OCI-LY1 (cell line): ENCODE measurements at regions not wholly inside any gene's neighbourhood (a gene's known extent, or its start where the extent isn't known, plus 50 kb on each side); places are given as distances from the start of the nearest gene placed in this dataset.

ENCODE experiments used
- H2AFZ ChIP-seq: fragments of 200-600 bp; sonication (generic), shearing (Covaris generic); 2 replicates; pipeline ENCODE4 v1.6.0; 2014; ENCODE audit warnings: antibody characterized with exemption, mild to moderate bottlenecking, low read length
- H3F3A ChIP-seq: fragments of 200-600 bp; sonication (generic), shearing (Covaris generic); 2 replicates; pipeline ENCODE4 v1.6.0; 2014; ENCODE audit warnings: mild to moderate bottlenecking, antibody characterized with exemption, low read length, moderate library complexity; ENCODE audit not compliant: insufficient read depth
- H3K27ac ChIP-seq: fragments of 200-600 bp; sonication (generic); 2 replicates; pipeline ENCODE4 v1.5.1; 2014; ENCODE audit warnings: low read length, mixed run types, mild to moderate bottlenecking, low read depth; ENCODE audit not compliant: poor library complexity, severe bottlenecking
- H3K27me3 ChIP-seq: fragments of 200-600 bp; sonication (generic); 2 replicates; pipeline ENCODE4 v1.6.0; 2014; ENCODE audit warnings: antibody characterized with exemption, mild to moderate bottlenecking, low read length, moderate library complexity; ENCODE audit not compliant: insufficient read depth
- H3K36me3 ChIP-seq: fragments of 200-600 bp; sonication (generic); 2 replicates; pipeline ENCODE4 v1.6.1; 2014; ENCODE audit warnings: mild to moderate bottlenecking, antibody characterized with exemption, low read length, moderate library complexity, mixed read lengths; ENCODE audit not compliant: insufficient read depth
- H3K4me1 ChIP-seq: fragments of 200-600 bp; sonication (generic); 2 replicates; pipeline ENCODE4 v1.5.1; 2014; ENCODE audit warnings: mild to moderate bottlenecking, low read length, moderate library complexity; ENCODE audit not compliant: insufficient read depth, severe bottlenecking
- H3K4me2 ChIP-seq: fragments of 200-600 bp; sonication (generic), shearing (Covaris generic); 2 replicates; pipeline ENCODE4 v1.6.1; 2014; ENCODE audit warnings: low read length
- H3K4me3 ChIP-seq: fragments of 200-600 bp; sonication (generic); 2 replicates; pipeline ENCODE4 v1.5.1; 2014; ENCODE audit warnings: low read length, low read depth, mild to moderate bottlenecking, mixed read lengths; ENCODE audit not compliant: poor library complexity, severe bottlenecking
- H3K79me2 ChIP-seq: fragments of 200-600 bp; shearing (Covaris generic); 2 replicates; pipeline ENCODE4 v1.6.1; 2016; ENCODE audit warnings: mixed run types, low read length, mixed read lengths; ENCODE audit not compliant: insufficient read depth
- H3K9ac ChIP-seq: fragments of 200-600 bp; sonication (generic), shearing (Covaris generic); 2 replicates; pipeline ENCODE4 v1.6.1; 2014; ENCODE audit warnings: mild to moderate bottlenecking, low read length, mixed read lengths
- H3K9me2 ChIP-seq: fragments of 200-600 bp; sonication (generic), shearing (Covaris generic); 2 replicates; pipeline ENCODE4 v1.6.1; 2014; ENCODE audit warnings: low read depth, mild to moderate bottlenecking, low read length, mixed read lengths
- H3K9me3 ChIP-seq: fragments of 200-600 bp; shearing (Covaris generic); 2 replicates; pipeline ENCODE4 v1.6.1; 2014; ENCODE audit warnings: low read length, mixed read lengths
- H4K20me1 ChIP-seq: fragments of 200-600 bp; sonication (generic), shearing (Covaris generic); 2 replicates; pipeline ENCODE4 v1.6.0; 2016; ENCODE audit warnings: mild to moderate bottlenecking, low read length; ENCODE audit not compliant: insufficient read depth
- EZH2 ChIP-seq: fragments of 200-600 bp; sonication (generic), shearing (Covaris generic); IDR thresholded peaks from 2 replicates; pipeline ENCODE4 v1.8.0; 2017; ENCODE audit warnings: borderline replicate concordance, mixed run types, mild to moderate bottlenecking, antibody characterized with exemption, low read length, moderate library complexity, mixed read lengths
- TF ChIP-seq, protein P1 (sequence below): fragments of 200-600 bp; sonication (generic), shearing (Covaris generic); IDR thresholded peaks from 2 replicates; pipeline ENCODE4 v1.5.1; 2017; ENCODE audit warnings: mild to moderate bottlenecking, antibody characterized with exemption, low read length, moderate library complexity, mixed read lengths

DNA sequence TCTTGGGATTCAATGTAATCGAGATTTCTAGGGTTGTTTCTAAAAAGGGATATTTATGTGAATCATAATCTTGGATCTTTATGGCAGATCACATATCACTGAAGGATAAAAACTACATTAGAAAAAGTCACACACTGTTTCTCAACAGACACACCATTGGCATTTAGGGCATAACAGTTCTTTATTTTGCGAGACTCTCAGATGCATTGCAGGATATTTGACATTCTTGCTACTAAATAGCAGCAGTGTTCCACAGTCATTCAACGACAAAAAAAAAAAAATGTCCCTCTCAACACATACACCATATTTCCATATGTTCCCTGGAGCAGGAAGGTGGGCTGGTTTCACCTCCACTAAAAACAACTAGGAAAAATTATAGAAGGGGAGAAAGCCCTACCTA lies 243.4 kb upstream of the PCDH18 start:
- no peaks in the 10 kb centered on the region for H3K9me3 ChIP-seq
- H4K20me1 ChIP-seq = no peaks in the 10 kb centered on the region
- H2AFZ ChIP-seq = no peak overlapping the region
- H3K4me3 ChIP-seq = no peak overlapping the region
- no peaks in the 10 kb centered on the region for H3F3A ChIP-seq
- TF ChIP-seq, protein P1, sequence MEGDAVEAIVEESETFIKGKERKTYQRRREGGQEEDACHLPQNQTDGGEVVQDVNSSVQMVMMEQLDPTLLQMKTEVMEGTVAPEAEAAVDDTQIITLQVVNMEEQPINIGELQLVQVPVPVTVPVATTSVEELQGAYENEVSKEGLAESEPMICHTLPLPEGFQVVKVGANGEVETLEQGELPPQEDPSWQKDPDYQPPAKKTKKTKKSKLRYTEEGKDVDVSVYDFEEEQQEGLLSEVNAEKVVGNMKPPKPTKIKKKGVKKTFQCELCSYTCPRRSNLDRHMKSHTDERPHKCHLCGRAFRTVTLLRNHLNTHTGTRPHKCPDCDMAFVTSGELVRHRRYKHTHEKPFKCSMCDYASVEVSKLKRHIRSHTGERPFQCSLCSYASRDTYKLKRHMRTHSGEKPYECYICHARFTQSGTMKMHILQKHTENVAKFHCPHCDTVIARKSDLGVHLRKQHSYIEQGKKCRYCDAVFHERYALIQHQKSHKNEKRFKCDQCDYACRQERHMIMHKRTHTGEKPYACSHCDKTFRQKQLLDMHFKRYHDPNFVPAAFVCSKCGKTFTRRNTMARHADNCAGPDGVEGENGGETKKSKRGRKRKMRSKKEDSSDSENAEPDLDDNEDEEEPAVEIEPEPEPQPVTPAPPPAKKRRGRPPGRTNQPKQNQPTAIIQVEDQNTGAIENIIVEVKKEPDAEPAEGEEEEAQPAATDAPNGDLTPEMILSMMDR = no peak
- TF ChIP-seq EZH2 = no peak
- no peaks in the 10 kb centered on the region for H3K27me3 ChIP-seq
- H3K27ac ChIP-seq = no peak overlapping the region
- H3K4me2 ChIP-seq = no peak overlapping the region
- H3K9me2 ChIP-seq = no peaks in the 10 kb centered on the region
- no peak overlapping the region for H3K9ac ChIP-seq
- H3K79me2 ChIP-seq = no peaks in the 10 kb centered on the region
- H3K36me3 ChIP-seq = no peaks in the 10 kb centered on the region
- H3K4me1 ChIP-seq = no peaks in the 10 kb centered on the region

DNA sequence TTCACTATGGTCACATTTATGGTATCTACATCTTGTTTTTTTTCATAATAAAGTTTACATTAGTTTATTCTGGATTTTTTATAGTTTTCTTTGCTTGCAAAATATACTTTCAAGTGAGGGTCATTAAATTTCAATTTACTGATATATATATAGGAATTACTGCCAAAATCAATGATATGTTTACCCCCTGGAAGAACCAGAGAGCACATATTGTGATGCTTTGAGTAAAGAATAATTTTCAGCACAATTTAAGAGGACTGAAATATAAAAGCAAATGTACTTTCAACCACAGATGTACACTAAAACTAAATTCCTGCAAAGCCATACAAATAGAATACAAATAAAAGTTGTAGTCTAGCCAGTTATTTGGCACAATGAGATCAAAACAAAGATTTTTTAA lies 242.2 kb upstream of the PCDH18 start:
- H3K36me3 ChIP-seq = no peaks in the 10 kb centered on the region
- no peaks in the 10 kb centered on the region for H3K79me2 ChIP-seq
- no peaks in the 10 kb centered on the region for H3K27me3 ChIP-seq
- H3K9ac ChIP-seq = no peak overlapping the region
- H3K4me1 ChIP-seq = no peaks in the 10 kb centered on the region
- no peak for TF ChIP-seq EZH2
- TF ChIP-seq, protein P1 = no peak
- no peak overlapping the region for H3K4me3 ChIP-seq
- H2AFZ ChIP-seq = no peak overlapping the region
- H3K9me2 ChIP-seq = no peaks in the 10 kb centered on the region
- no peaks in the 10 kb centered on the region for H3K9me3 ChIP-seq
- H3K4me2 ChIP-seq = no peak overlapping the region
- H4K20me1 ChIP-seq = no peaks in the 10 kb centered on the region
- no peaks in the 10 kb centered on the region for H3F3A ChIP-seq
- no peak overlapping the region for H3K27ac ChIP-seq

- TF ChIP-seq EZH2 = no peak
- TF ChIP-seq, protein P1 = no peak
- Histone ChIP-seq H3K79me2 (no peaks in the 10 kb centered on the region), H4K20me1 (no peaks in the 10 kb centered on the region), H3K27me3 (no peaks in the 10 kb centered on the region), H3F3A (no peaks in the 10 kb centered on the region), H3K4me2 (no peak overlapping the region), H3K9me3 (no peaks in the 10 kb centered on the region), H3K27ac (no peak overlapping the region), H3K4me3 (no peak overlapping the region), H3K4me1 (no peaks in the 10 kb centered on the region), H3K9ac (no peak overlapping the region), H3K9me2 (no peaks in the 10 kb centered on the region), H2AFZ (no peak overlapping the region), H3K36me3 (no peaks in the 10 kb centered on the region)
These were observed 236.6 kb upstream of the PCDH18 start for GRCh38 chr4:137768881-137769280.
